Panc1 (cell line): ENCODE measurements at regions not wholly inside any gene's neighbourhood (a gene's known extent, or its start where the extent isn't known, plus 50 kb on each side); places are given as distances from the start of the nearest gene placed in this dataset.
A peak's percentile ranks its signal among the peaks of the same experiment; 100 is the strongest.

Experiments
- ATAC-seq: fragments of 200-7000 bp; cut with Tn5 transposase; 2 replicates; pipeline ENCODE4 v1.9.1; 2020; ENCODE audit warnings: mild to moderate bottlenecking, moderate library complexity
- BruUV-seq: library from RNA; stranded (reverse); fragments of 400-500 nt; replicated peaks from 2 replicates; lab custom pipeline; 2021; lab: Mats Ljungman, UMichigan
- CTCF ChIA-PET: fragments of 300-600 bp; sonication (Branson Sonifier 250); formaldehyde crosslinking; loops from one replicate; lab custom pipeline; 2022; ENCODE audit warnings: antibody characterized with exemption; lab: Charles Lee
- POLR2A ChIA-PET: fragments of 300-600 bp; sonication (Branson Sonifier 250); formaldehyde crosslinking; loops from one replicate; lab custom pipeline; 2022; ENCODE audit warnings: antibody characterized with exemption; lab: Charles Lee
- DNase-seq: peaks from one replicate; pipeline ENCODE4 v3.0.0-alpha.2; 2010; ENCODE audit warnings: low read depth, low spot score
- H3K27ac ChIP-seq: 2 replicates; pipeline ENCODE4 v1.5.1; 2011; ENCODE audit warnings: mild to moderate bottlenecking, low read length, inconsistent platforms
- H3K27me3 ChIP-seq: fragments of 200-500 bp; sonication (Bioruptor generic); 2 replicates; pipeline ENCODE4 v1.6.0; 2014; ENCODE audit warnings: low read length, inconsistent platforms; ENCODE audit not compliant: control insufficient read depth, insufficient read depth
- H3K36me3 ChIP-seq: fragments of 200-500 bp; sonication (Bioruptor generic); 2 replicates; pipeline ENCODE4 v1.5.1; 2014; ENCODE audit warnings: inconsistent platforms, mild to moderate bottlenecking, low read length, moderate library complexity; ENCODE audit not compliant: control insufficient read depth, insufficient read depth
- H3K4me1 ChIP-seq: 2 replicates; pipeline ENCODE4 v1.5.1; 2011; ENCODE audit warnings: inconsistent platforms, mild to moderate bottlenecking, low read length, moderate library complexity; ENCODE audit not compliant: control insufficient read depth, insufficient read depth
- H3K4me3 ChIP-seq, 2 experiments: 2 replicates each; pipeline ENCODE4 v1.5.1; 2011 to 2012; ENCODE audit warnings: low read depth in 2 of 2, low read length in 2 of 2, mild to moderate bottlenecking in 2 of 2, inconsistent platforms in 1 of 2, moderate library complexity in 1 of 2
- H3K9me3 ChIP-seq: fragments of 200-500 bp; sonication (Bioruptor generic); 2 replicates; pipeline ENCODE4 v1.5.1; 2014; ENCODE audit warnings: low read depth, mild to moderate bottlenecking, inconsistent platforms, low read length, moderate library complexity; ENCODE audit not compliant: control insufficient read depth, insufficient read depth
- CTCF ChIP-seq: fragments of 450-650 bp; IDR thresholded peaks from 2 replicates; pipeline ENCODE4 v1.5.1; 2017; ENCODE audit warnings: mild to moderate bottlenecking
- POLR2AphosphoS5 ChIP-seq: IDR thresholded peaks from 2 replicates; pipeline ENCODE4 v1.6.1; 2012; ENCODE audit warnings: mild to moderate bottlenecking, low read depth, low read length, moderate library complexity
- REST ChIP-seq, 2 experiments: IDR thresholded peaks; 2 replicates each; pipeline ENCODE4 v1.6.1; 2011 to 2012; ENCODE audit warnings: low read depth in 2 of 2, control low read depth in 1 of 2, low read length in 1 of 2, mild to moderate bottlenecking in 1 of 2, moderate library complexity in 1 of 2; ENCODE audit not compliant: insufficient read depth in 1 of 2
- SIN3A ChIP-seq: IDR thresholded peaks from 2 replicates; pipeline ENCODE4 v1.6.1; 2012; ENCODE audit warnings: low read depth, mild to moderate bottlenecking, low read length, moderate library complexity, borderline replicate concordance; ENCODE audit not compliant: insufficient read depth
- TCF7L2 ChIP-seq: IDR thresholded peaks from 2 replicates; pipeline ENCODE4 v1.6.1; 2011; ENCODE audit warnings: mild to moderate bottlenecking, low read depth, low read length, inconsistent platforms
- in situ Hi-C: cut with HindIII; loops from 2 replicates; pipeline ENCODE4 v1.10.0; 2016; ENCODE audit warnings: low sequenced_read_pairs, low pct_unique_long_range_greater_than_20kb
- intact Hi-C: fragments of 100-400 bp; cut with micrococcal nuclease; formaldehyde crosslinking; loops from one replicate; pipeline ENCODE4 v1.10.0; 2022; ENCODE audit not compliant: unreplicated experiment

- BruUV-seq, result no TSS peak
- DNase-seq (no peak), ATAC-seq (no peak)
- no peak for TF ChIP-seq REST (IDR thresholded peaks at IDR 0.05; ENCODE audit: insufficient read depth in 1 of 2, low read depth in 2 of 2, low read length in 1 of 2)
- no peak for TF ChIP-seq TCF7L2
- TF ChIP-seq CTCF, result no peak
- TF ChIP-seq SIN3A, result no peak
- TF ChIP-seq POLR2AphosphoS5, result no peak
- ChIA-PET CTCF (no interaction called here), POLR2A (no interaction called here)
- H3K9me3 ChIP-seq, result no peaks in the 10 kb centered on the region
- no peaks in the 10 kb centered on the region for H3K4me1 ChIP-seq
- intact Hi-C loops (loop anchor here (5.0 kb wide), 2 partner anchors 637 to 1867 kb away; no protein-coding TSS in a partner anchor), in situ Hi-C loops (no loop called here)
- H3K27ac ChIP-seq, result no peak overlapping the region
- H3K4me3 ChIP-seq, result no peak overlapping the region
- no peaks in the 10 kb centered on the region for H3K36me3 ChIP-seq
- 0 out of 2 replicates have a peak, but pooled peaks cover 2% of the 10 kb centered on the region for H3K27me3 ChIP-seq
Measured at GRCh38 chr2:39914949-39915348, 135.9 kb upstream of the THUMPD2 start.

GRCh38 chr2:39913648-39914461, 134.8 kb upstream of the THUMPD2 start:
- peak; percentile 78 for ATAC-seq
- intact Hi-C loops, result loop anchor here (5.0 kb wide), 2 partner anchors 638 to 1868 kb away; no protein-coding TSS in a partner anchor
- no TSS peak for BruUV-seq
- TF ChIP-seq SIN3A (no peak), REST (IDR thresholded peaks at IDR 0.05; ENCODE audit: insufficient read depth in 1 of 2, low read depth in 2 of 2, low read length in 1 of 2) (no peak), CTCF (peak; percentile 74)
- in situ Hi-C loops, result no loop called here
- ChIA-PET CTCF (interaction anchor here (0.6 to 1.0 kb wide), 6 partner anchors 73 to 1785 kb away, joined by 3 to 7 read pairs (median 3); no protein-coding TSS in a partner anchor), POLR2A (no interaction called here)
- no peak overlapping the region for H3K4me3 ChIP-seq
- 0 out of 2 replicates have a peak, but pooled peaks cover 2% of the 10 kb centered on the region for H3K27me3 ChIP-seq
- no peak overlapping the region for H3K27ac ChIP-seq
- H3K36me3 ChIP-seq, result no peaks in the 10 kb centered on the region
- no peaks in the 10 kb centered on the region for H3K4me1 ChIP-seq
- peak; percentile 61 for DNase-seq
- no peaks in the 10 kb centered on the region for H3K9me3 ChIP-seq
